GM12892 (cell line): ENCODE measurements at regions not wholly inside any gene's neighbourhood (a gene's known extent, or its start where the extent isn't known, plus 50 kb on each side); places are given as distances from the start of the nearest gene placed in this dataset.

ENCODE experiments used
- DNase-seq: peaks from one replicate; pipeline ENCODE4 v3.0.0; 2011; ENCODE audit not compliant: insufficient read length
- FAIRE-seq: peaks from 2 replicates; lab custom pipeline; 2011; peaks lifted over from hg19 to GRCh38; lab: Jason Lieb, UNC
- POLR2A ChIP-seq: IDR thresholded peaks from 2 replicates; pipeline ENCODE4 v1.6.1; 2011; ENCODE audit warnings: low read depth, low read length, control low read depth
- POLR2AphosphoS5 ChIP-seq: IDR thresholded peaks from 2 replicates; pipeline ENCODE4 v1.6.1; 2011; ENCODE audit warnings: low read depth, low read length, control low read depth
- TAF1 ChIP-seq: IDR thresholded peaks from 2 replicates; pipeline ENCODE4 v1.6.1; 2011; ENCODE audit warnings: low read depth, mild to moderate bottlenecking, control low read depth, low read length, borderline replicate concordance

GRCh38 chr7:46135557-46135956 lies 214.5 kb upstream of the IGFBP3 start:
- no peak for TF ChIP-seq POLR2A
- no peak for TF ChIP-seq TAF1
- TF ChIP-seq POLR2AphosphoS5, result no peak
- DNase-seq (no peak), FAIRE-seq (no peak)

- no peak for TF ChIP-seq TAF1
- TF ChIP-seq POLR2AphosphoS5, result no peak
- TF ChIP-seq POLR2A, result no peak
- no peak for DNase-seq
- FAIRE-seq, result no peak
Observed at GRCh38 chr7:46134795-46135194, 213.7 kb upstream of the IGFBP3 start.

- FAIRE-seq, result no peak
- DNase-seq, result no peak
- TF ChIP-seq TAF1 (no peak), POLR2A (no peak), POLR2AphosphoS5 (no peak)
Observed at GRCh38 chr7:46134385-46134784, 213.3 kb upstream of the IGFBP3 start.

GRCh38 chr7:46133751-46134150 lies 212.7 kb upstream of the IGFBP3 start:
- no peak for DNase-seq
- TF ChIP-seq POLR2A (no peak), POLR2AphosphoS5 (no peak)
- FAIRE-seq, result no peak

- FAIRE-seq (no peak), DNase-seq (no peak)
- TF ChIP-seq POLR2AphosphoS5 (no peak), TAF1 (no peak), POLR2A (no peak)
Observed at GRCh38 chr7:46133072-46133471, 212.0 kb upstream of the IGFBP3 start.

- TF ChIP-seq POLR2AphosphoS5 (no peak), TAF1 (no peak)
- DNase-seq (no peak), FAIRE-seq (peak; percentile 21)
Observed at GRCh38 chr7:46131916-46132795, 211.1 kb upstream of the IGFBP3 start.

- no peak for DNase-seq
- TF ChIP-seq POLR2AphosphoS5, result no peak
- no peak for TF ChIP-seq TAF1
- no peak for TF ChIP-seq POLR2A
- FAIRE-seq, result no peak
Observed at GRCh38 chr7:46129831-46130230, 208.8 kb upstream of the IGFBP3 start.

- FAIRE-seq, result no peak
- TF ChIP-seq TAF1, result no peak
- no peak for TF ChIP-seq POLR2AphosphoS5
- no peak for TF ChIP-seq POLR2A
Observed at GRCh38 chr7:46127814-46128213, 206.7 kb upstream of the IGFBP3 start.

GRCh38 chr7:46126675-46127300 lies 205.7 kb upstream of the IGFBP3 start:
- FAIRE-seq (no peak), DNase-seq (no peak)
- TF ChIP-seq POLR2A (no peak), POLR2AphosphoS5 (no peak), TAF1 (no peak)

More at GRCh38 chr7:46127814-46128213, 206.7 kb upstream of the IGFBP3 start:
- DNase-seq, result no peak

- no peak for FAIRE-seq
- TF ChIP-seq TAF1, result no peak
- no peak for TF ChIP-seq POLR2A
- no peak for TF ChIP-seq POLR2AphosphoS5
- no peak for DNase-seq
Observed at GRCh38 chr7:46123756-46124343, 202.8 kb upstream of the IGFBP3 start.

- TF ChIP-seq POLR2AphosphoS5 (no peak), POLR2A (no peak), TAF1 (no peak)
- FAIRE-seq (no peak), DNase-seq (no peak)
Observed at GRCh38 chr7:46115410-46115809, 194.3 kb upstream of the IGFBP3 start.

- DNase-seq (no peak), FAIRE-seq (no peak)
- TF ChIP-seq POLR2A (no peak), TAF1 (no peak), POLR2AphosphoS5 (no peak)
Observed at GRCh38 chr7:46109437-46109836, 188.4 kb upstream of the IGFBP3 start.
